Muscle layer of colon (tissue), 2 donors: ENCODE measurements at regions not wholly inside any gene's neighbourhood (a gene's known extent, or its start where the extent isn't known, plus 50 kb on each side); places are given as distances from the start of the nearest gene placed in this dataset.

Experiments used
- H3K27ac ChIP-seq: one replicate; pipeline ENCODE4 v1.7.0; 2013; ENCODE audit warnings: low read depth, mild to moderate bottlenecking, low read length, moderate library complexity
- H3K27me3 ChIP-seq, 2 donors: one replicate each; pipeline ENCODE4 v1.7.0; 2013; ENCODE audit warnings: low read length in 2 of 2, mild to moderate bottlenecking in 2 of 2; ENCODE audit not compliant: insufficient read depth in 2 of 2, control insufficient read depth in 1 of 2
- H3K36me3 ChIP-seq: one replicate; pipeline ENCODE4 v1.7.0; 2013; ENCODE audit warnings: mild to moderate bottlenecking, low read length; ENCODE audit not compliant: insufficient read depth
- H3K4me1 ChIP-seq: one replicate; pipeline ENCODE4 v1.7.0; 2013; ENCODE audit warnings: mild to moderate bottlenecking, low read length; ENCODE audit not compliant: insufficient read depth
- H3K4me3 ChIP-seq, 2 donors: one replicate each; pipeline ENCODE4 v1.7.0; 2013; ENCODE audit warnings: low read length in 2 of 2, low read depth in 1 of 2, mild to moderate bottlenecking in 1 of 2, moderate library complexity in 1 of 2
- H3K9ac ChIP-seq: one replicate; pipeline ENCODE4 v1.7.0; 2013; ENCODE audit warnings: low read length
- H3K9me3 ChIP-seq: one replicate; pipeline ENCODE4 v1.7.0; 2013; ENCODE audit warnings: mild to moderate bottlenecking, low read length
- donor health status: abdominal sarcoma.
- donor health status: Adenocarcinoma of cecum.

GRCh38 chr7:12993025-12993424 is 305.6 kb downstream of the ARL4A start:
- Histone ChIP-seq H3K27ac (no peak overlapping the region), H3K36me3 (no peaks in the 10 kb centered on the region), H3K9me3 (no peaks in the 10 kb centered on the region), H3K4me1 (no peaks in the 10 kb centered on the region), H3K27me3 (no peaks in the 10 kb centered on the region), H3K4me3 (no peak overlapping the region), H3K9ac (no peak overlapping the region)

DNA sequence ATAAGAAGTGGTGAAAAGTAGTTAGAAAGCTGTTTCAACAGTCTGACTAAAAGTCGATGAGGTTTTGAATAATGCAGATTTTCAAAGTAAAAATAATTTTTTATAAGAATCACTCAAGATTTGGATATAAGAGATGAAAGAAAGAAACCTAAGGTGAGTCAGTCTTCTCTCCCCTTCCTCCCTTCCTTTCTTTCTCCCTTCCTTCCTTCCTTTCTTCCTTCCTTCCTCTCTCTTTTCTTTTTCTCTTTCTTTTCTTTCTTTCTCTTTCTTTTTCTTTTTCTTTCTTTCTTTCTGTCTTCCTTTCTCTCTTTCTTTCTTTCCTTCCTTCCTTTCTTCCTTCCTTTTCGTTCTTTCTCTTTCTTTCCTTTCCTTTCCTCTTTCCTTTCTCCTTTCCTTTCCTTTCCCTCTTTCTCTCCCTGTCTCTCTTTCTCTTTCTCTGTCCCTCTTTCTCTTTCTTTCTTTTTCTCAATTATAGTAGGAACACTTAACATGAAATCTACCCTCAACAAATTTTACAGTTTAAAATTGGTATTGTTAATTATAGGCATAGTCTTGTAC is 308.6 kb downstream of the ARL4A start:
- H3K27ac ChIP-seq: no peak overlapping the region
- H3K4me1 ChIP-seq: no peaks in the 10 kb centered on the region
- H3K9ac ChIP-seq: no peak overlapping the region
- H3K27me3 ChIP-seq: no peaks in the 10 kb centered on the region
- no peak overlapping the region for H3K4me3 ChIP-seq
- H3K9me3 ChIP-seq: no peaks in the 10 kb centered on the region
- H3K36me3 ChIP-seq: no peaks in the 10 kb centered on the region

- H3K9ac ChIP-seq: no peak overlapping the region
- no peaks in the 10 kb centered on the region for H3K36me3 ChIP-seq
- no peak overlapping the region for H3K27ac ChIP-seq
- H3K4me3 ChIP-seq: no peak overlapping the region
- H3K27me3 ChIP-seq: no peaks in the 10 kb centered on the region
- H3K4me1 ChIP-seq: no peaks in the 10 kb centered on the region
- H3K9me3 ChIP-seq: no peaks in the 10 kb centered on the region
Measured at GRCh38 chr7:13007331-13007730, 319.9 kb downstream of the ARL4A start.

- no peak overlapping the region for H3K9ac ChIP-seq
- H3K9me3 ChIP-seq: no peaks in the 10 kb centered on the region
- H3K27me3 ChIP-seq: no peaks in the 10 kb centered on the region
- H3K4me3 ChIP-seq: no peak overlapping the region
- H3K4me1 ChIP-seq: no peaks in the 10 kb centered on the region
- no peaks in the 10 kb centered on the region for H3K36me3 ChIP-seq
- no peak overlapping the region for H3K27ac ChIP-seq
Measured at GRCh38 chr7:13009517-13009916, 322.1 kb downstream of the ARL4A start.

- Histone ChIP-seq H3K4me3 (no peak overlapping the region), H3K4me1 (no peaks in the 10 kb centered on the region), H3K27me3 (no peaks in the 10 kb centered on the region), H3K36me3 (no peaks in the 10 kb centered on the region), H3K9me3 (no peaks in the 10 kb centered on the region), H3K27ac (no peak overlapping the region), H3K9ac (no peak overlapping the region)
Measured at GRCh38 chr7:13014011-13014410, 326.6 kb downstream of the ARL4A start.

DNA sequence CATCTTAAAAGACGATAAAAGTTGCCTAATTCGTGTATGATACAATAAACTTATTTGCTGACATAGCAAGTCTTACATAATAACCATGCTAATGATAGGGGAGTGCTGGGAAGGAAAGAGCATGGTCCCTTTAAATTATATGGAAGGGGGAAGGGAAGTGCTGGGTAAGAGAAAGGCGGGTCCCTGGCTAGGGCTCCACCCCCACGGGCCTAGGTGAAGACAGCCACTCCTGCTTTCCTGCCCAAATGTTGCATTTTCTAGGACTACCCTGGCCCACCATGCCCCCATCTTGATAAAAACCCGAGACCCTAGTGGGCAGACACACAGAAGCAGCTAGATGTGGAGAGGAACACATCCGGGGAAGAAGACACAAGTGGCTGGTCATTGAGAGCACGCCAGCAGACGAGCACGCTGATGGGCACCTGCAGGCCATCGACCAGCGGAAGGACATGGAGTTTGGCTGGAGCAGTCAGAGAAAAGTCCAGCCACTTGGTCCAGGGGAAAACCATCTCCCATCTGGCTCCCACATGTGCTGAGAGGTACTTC is 328.7 kb downstream of the ARL4A start:
- no peak overlapping the region for H3K4me3 ChIP-seq
- no peak overlapping the region for H3K9ac ChIP-seq
- H3K27me3 ChIP-seq: no peaks in the 10 kb centered on the region
- no peaks in the 10 kb centered on the region for H3K4me1 ChIP-seq
- no peak overlapping the region for H3K27ac ChIP-seq
- H3K9me3 ChIP-seq: no peaks in the 10 kb centered on the region
- H3K36me3 ChIP-seq: no peaks in the 10 kb centered on the region

GRCh38 chr7:13016592-13017332 is 329.3 kb downstream of the ARL4A start:
- no peak overlapping the region for H3K4me3 ChIP-seq
- H3K27me3 ChIP-seq: no peaks in the 10 kb centered on the region
- no peaks in the 10 kb centered on the region for H3K4me1 ChIP-seq
- H3K36me3 ChIP-seq: no peaks in the 10 kb centered on the region
- no peaks in the 10 kb centered on the region for H3K9me3 ChIP-seq
- H3K27ac ChIP-seq: no peak overlapping the region
- no peak overlapping the region for H3K9ac ChIP-seq

- Histone ChIP-seq H3K9me3 (no peaks in the 10 kb centered on the region), H3K4me1 (no peaks in the 10 kb centered on the region), H3K4me3 (no peak overlapping the region), H3K36me3 (no peaks in the 10 kb centered on the region), H3K9ac (no peak overlapping the region), H3K27me3 (no peaks in the 10 kb centered on the region), H3K27ac (no peak overlapping the region)
Measured at GRCh38 chr7:13017333-13017857, 330.0 kb downstream of the ARL4A start.

GRCh38 chr7:13017881-13018280 is 330.4 kb downstream of the ARL4A start:
- Histone ChIP-seq H3K36me3 (no peaks in the 10 kb centered on the region), H3K27ac (no peak overlapping the region)

DNA sequence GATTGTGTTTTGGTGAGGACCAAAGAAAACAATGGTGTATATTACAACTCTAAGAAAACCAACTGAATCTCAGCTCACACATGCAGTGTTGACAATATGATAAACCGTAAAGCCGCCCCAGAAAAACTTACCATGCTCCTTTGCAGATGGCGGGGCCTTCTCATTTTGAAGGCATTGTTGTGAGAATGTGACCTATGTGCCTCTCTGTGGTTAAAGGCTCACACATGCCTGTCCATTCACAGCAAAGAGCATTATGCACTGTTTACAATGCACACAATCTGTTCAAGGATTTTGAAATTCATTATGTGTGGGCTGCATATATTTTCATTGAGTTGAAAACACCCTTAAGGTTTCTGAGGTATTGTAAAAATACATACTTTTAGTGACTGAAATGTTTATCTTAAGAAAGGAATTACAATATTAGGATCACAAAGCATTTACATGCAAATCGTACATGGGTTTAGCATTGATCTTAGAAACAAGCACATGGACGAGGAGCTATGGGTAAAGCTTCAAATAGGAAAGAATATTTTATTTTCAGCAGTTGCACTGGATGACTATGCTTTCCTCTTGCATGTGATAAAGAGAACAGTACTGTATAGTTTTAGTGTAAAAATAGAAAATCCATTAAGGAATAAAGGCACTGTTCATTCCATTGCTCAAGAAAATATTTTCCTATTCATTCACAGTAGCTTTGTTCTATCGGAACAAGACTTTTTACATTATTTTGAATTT is 334.3 kb downstream of the ARL4A start:
- Histone ChIP-seq H3K9ac (no peak overlapping the region), H3K4me1 (no peaks in the 10 kb centered on the region), H3K27me3 (no peaks in the 10 kb centered on the region), H3K36me3 (no peaks in the 10 kb centered on the region), H3K9me3 (no peaks in the 10 kb centered on the region), H3K4me3 (no peak overlapping the region), H3K27ac (no peak overlapping the region)

More at GRCh38 chr7:13017881-13018280, 330.4 kb downstream of the ARL4A start:
- Histone ChIP-seq H3K9ac (no peak overlapping the region), H3K9me3 (no peaks in the 10 kb centered on the region), H3K4me3 (no peak overlapping the region), H3K27me3 (no peaks in the 10 kb centered on the region), H3K4me1 (no peaks in the 10 kb centered on the region)

- Histone ChIP-seq H3K4me3 (no peak overlapping the region), H3K36me3 (no peaks in the 10 kb centered on the region), H3K27ac (no peak overlapping the region), H3K4me1 (no peaks in the 10 kb centered on the region), H3K9me3 (no peaks in the 10 kb centered on the region), H3K9ac (no peak overlapping the region), H3K27me3 (no peaks in the 10 kb centered on the region)
Measured at GRCh38 chr7:13024121-13024674, 336.8 kb downstream of the ARL4A start.
